ENCODE measurements at regions not wholly inside any gene's neighbourhood (a gene's known extent, or its start where the extent isn't known, plus 50 kb on each side); places are given as distances from the start of the nearest gene placed in this dataset.

DNA sequence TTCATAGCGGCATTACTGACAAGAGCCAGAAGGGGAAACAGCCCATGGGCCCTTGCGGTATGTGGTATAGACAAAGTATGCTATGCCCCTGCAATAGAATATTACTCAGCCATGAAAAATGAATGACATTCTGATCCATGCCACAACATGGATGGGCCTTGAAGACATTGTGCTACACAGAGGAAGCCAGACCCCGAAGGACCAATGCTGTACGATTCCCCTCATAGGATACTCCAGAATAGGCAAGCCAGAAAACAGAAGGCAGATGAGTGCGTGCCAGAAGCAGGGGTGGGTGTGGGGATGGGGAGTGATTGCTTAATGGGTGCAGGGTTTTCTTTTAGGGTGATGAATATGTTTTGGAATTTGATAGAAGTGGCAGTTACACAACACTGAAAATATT, 342.0 kb downstream of the TEX29 start:
- Histone ChIP-seq H3K4me3 (ENCODE audit: low read length, poor library complexity, severe bottlenecking) (no peak overlapping the region), H3K9me2 (replicated peaks; ENCODE audit: low read depth, low read length) (no peaks in the 10 kb centered on the region), H3K9ac (ENCODE audit: low read depth, low read length, poor library complexity, severe bottlenecking) (no peak overlapping the region), H3K4me1 (ENCODE audit: insufficient read depth, low read length, poor library complexity, severe bottlenecking) (no peaks in the 10 kb centered on the region), H3K9me3 (ENCODE audit: insufficient read depth, low read depth, low read length) (no peaks in the 10 kb centered on the region; the same call in 1 of the 2 replicates), H3K79me2 (ENCODE audit: insufficient read depth, low read length) (no peaks in the 10 kb centered on the region), H4K20me1 (ENCODE audit: insufficient read depth, low read length, poor library complexity, severe bottlenecking) (no peaks in the 10 kb centered on the region), H3K4me2 (ENCODE audit: low read depth, low read length, poor library complexity, severe bottlenecking) (no peak overlapping the region), H2AFZ (ENCODE audit: low read length) (no peak overlapping the region), H3K36me3 (ENCODE audit: insufficient read depth, low read length) (no peaks in the 10 kb centered on the region), H3K27me3 (ENCODE audit: insufficient read depth, low read length, poor library complexity, severe bottlenecking) (no peaks in the 10 kb centered on the region), H3F3A (ENCODE audit: low read depth) (no peaks in the 10 kb centered on the region)
- TF ChIP-seq EZH2phosphoT487 (IDR thresholded peaks at IDR 0.05; ENCODE audit: borderline replicate concordance), result no peak
- no peak for TF ChIP-seq CTCF (conservative IDR thresholded peaks at IDR 0.05; ENCODE audit: low read length)

- Histone ChIP-seq H3F3A (ENCODE audit: low read depth) (no peaks in the 10 kb centered on the region), H3K4me1 (ENCODE audit: insufficient read depth, low read length, poor library complexity, severe bottlenecking) (no peaks in the 10 kb centered on the region), H3K9me2 (replicated peaks; ENCODE audit: low read depth, low read length) (no peaks in the 10 kb centered on the region), H3K4me2 (ENCODE audit: low read depth, low read length, poor library complexity, severe bottlenecking) (no peak overlapping the region), H3K79me2 (ENCODE audit: insufficient read depth, low read length) (no peaks in the 10 kb centered on the region), H3K27me3 (ENCODE audit: insufficient read depth, low read length, poor library complexity, severe bottlenecking) (no peaks in the 10 kb centered on the region), H3K4me3 (ENCODE audit: low read length, poor library complexity, severe bottlenecking) (no peak overlapping the region), H3K36me3 (ENCODE audit: insufficient read depth, low read length) (no peaks in the 10 kb centered on the region), H2AFZ (ENCODE audit: low read length) (no peak overlapping the region), H4K20me1 (ENCODE audit: insufficient read depth, low read length, poor library complexity, severe bottlenecking) (no peaks in the 10 kb centered on the region), H3K9ac (ENCODE audit: low read depth, low read length, poor library complexity, severe bottlenecking) (no peak overlapping the region), H3K9me3 (ENCODE audit: insufficient read depth, low read depth, low read length) (no peaks in the 10 kb centered on the region; the same call in 1 of the 2 replicates)
- no peak for TF ChIP-seq EZH2phosphoT487 (IDR thresholded peaks at IDR 0.05; ENCODE audit: borderline replicate concordance)
- TF ChIP-seq CTCF (conservative IDR thresholded peaks at IDR 0.05; ENCODE audit: low read length), result no peak
These were observed 342.5 kb downstream of the TEX29 start for GRCh38 chr13:111662895-111663294.

- H3K27me3 ChIP-seq (ENCODE audit: insufficient read depth, low read length, poor library complexity, severe bottlenecking), result no peaks in the 10 kb centered on the region
- no peaks in the 10 kb centered on the region for H3K36me3 ChIP-seq (ENCODE audit: insufficient read depth, low read length)
- H3K9ac ChIP-seq (ENCODE audit: low read depth, low read length, poor library complexity, severe bottlenecking), result no peak overlapping the region
- H2AFZ ChIP-seq (ENCODE audit: low read length), result no peak overlapping the region
- TF ChIP-seq CTCF (conservative IDR thresholded peaks at IDR 0.05; ENCODE audit: low read length) (no peak), EZH2phosphoT487 (IDR thresholded peaks at IDR 0.05; ENCODE audit: borderline replicate concordance) (no peak)
- H3K4me3 ChIP-seq (ENCODE audit: low read length, poor library complexity, severe bottlenecking), result no peak overlapping the region
- H3K4me1 ChIP-seq (ENCODE audit: insufficient read depth, low read length, poor library complexity, severe bottlenecking), result no peaks in the 10 kb centered on the region
- no peaks in the 10 kb centered on the region for H3F3A ChIP-seq (ENCODE audit: low read depth)
- H3K4me2 ChIP-seq (ENCODE audit: low read depth, low read length, poor library complexity, severe bottlenecking), result no peak overlapping the region
- H3K9me3 ChIP-seq (ENCODE audit: insufficient read depth, low read depth, low read length), result no peaks in the 10 kb centered on the region; the same call in 1 of the 2 replicates
- no peaks in the 10 kb centered on the region for H4K20me1 ChIP-seq (ENCODE audit: insufficient read depth, low read length, poor library complexity, severe bottlenecking)
- no peaks in the 10 kb centered on the region for H3K9me2 ChIP-seq (replicated peaks; ENCODE audit: low read depth, low read length)
- no peaks in the 10 kb centered on the region for H3K79me2 ChIP-seq (ENCODE audit: insufficient read depth, low read length)
These were observed 343.1 kb downstream of the TEX29 start for GRCh38 chr13:111663505-111663904.

All from Loucy (cell line).